GM18505 (cell line): ENCODE measurements at regions not wholly inside any gene's neighbourhood (a gene's known extent, or its start where the extent isn't known, plus 50 kb on each side); places are given as distances from the start of the nearest gene placed in this dataset.
"Not testable (repeated sequence)": the region's sequence is repeated elsewhere in the genome, so short reads cannot be mapped to it uniquely, and the experiment has no call there.

Source experiments
- ATAC-seq: cut with Tn5 transposase; IDR thresholded peaks from one replicate; pipeline ENCODE4 v1.9.1; 2021; ENCODE audit not compliant: unreplicated experiment
- POLR2A ChIP-seq: IDR thresholded peaks from 4 replicates; pipeline ENCODE4 v1.6.1; 2011; ENCODE audit warnings: borderline replicate concordance; ENCODE audit not compliant: insufficient read depth, insufficient read length; ENCODE audit errors: extremely low read depth

DNA sequence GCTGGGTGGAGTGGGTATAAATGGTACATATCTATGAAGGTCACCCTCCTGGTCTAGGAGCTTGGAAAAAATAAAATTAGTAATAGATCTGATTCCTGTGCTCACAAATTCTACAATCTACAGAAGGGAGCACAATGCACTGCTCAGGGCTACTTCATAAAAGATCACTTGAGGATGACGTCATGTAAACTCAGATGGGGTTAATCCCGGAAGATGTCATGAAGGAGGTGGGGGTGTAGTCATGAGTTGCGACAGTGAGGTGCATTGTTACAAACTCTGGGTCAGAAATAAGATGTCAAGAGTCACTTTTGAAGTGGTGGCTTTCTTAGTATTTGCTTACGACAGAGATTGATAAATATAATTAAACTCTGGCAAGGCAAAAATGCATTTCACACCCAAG is 68.2 kb downstream of the LHX9 start:
- ATAC-seq: no peak
- no peak for TF ChIP-seq POLR2A

GRCh38 chr1:197986817-197987216 is 69.6 kb downstream of the LHX9 start:
- no peak for TF ChIP-seq POLR2A
- ATAC-seq: no peak

- ATAC-seq: no peak
- TF ChIP-seq POLR2A: no peak
These were observed 70.1 kb downstream of the LHX9 start for GRCh38 chr1:197987294-197987693.

GRCh38 chr1:197988581-197988980 is 71.4 kb downstream of the LHX9 start:
- ATAC-seq: not testable (repeated sequence)

GRCh38 chr1:197989058-197989457 is 71.9 kb downstream of the LHX9 start:
- no peak for TF ChIP-seq POLR2A
- ATAC-seq: no peak

DNA sequence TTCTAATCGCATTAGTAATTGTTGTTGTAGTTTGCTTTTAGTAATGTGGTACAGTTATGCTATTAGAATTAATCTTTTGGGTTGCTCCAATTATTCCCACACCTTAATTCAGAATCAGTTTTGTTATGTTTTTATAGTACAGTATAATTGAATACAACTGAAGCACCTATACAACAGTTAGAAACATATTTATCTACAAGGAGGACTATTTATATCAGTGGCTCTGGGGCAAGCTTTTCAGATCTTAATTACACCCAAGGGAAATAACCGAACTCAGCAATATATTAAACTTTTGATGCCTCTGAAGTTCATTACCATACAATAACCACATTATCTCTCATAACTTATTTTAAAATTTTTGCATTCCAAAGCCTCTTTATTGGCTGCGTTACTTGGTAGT is 74.4 kb downstream of the LHX9 start:
- no peak for ATAC-seq

GRCh38 chr1:197994907-197995407 is 77.8 kb downstream of the LHX9 start:
- no peak for TF ChIP-seq POLR2A
- no peak for ATAC-seq

More for the DNA sequence above, 74.4 kb downstream of the LHX9 start:
- no peak for TF ChIP-seq POLR2A

DNA sequence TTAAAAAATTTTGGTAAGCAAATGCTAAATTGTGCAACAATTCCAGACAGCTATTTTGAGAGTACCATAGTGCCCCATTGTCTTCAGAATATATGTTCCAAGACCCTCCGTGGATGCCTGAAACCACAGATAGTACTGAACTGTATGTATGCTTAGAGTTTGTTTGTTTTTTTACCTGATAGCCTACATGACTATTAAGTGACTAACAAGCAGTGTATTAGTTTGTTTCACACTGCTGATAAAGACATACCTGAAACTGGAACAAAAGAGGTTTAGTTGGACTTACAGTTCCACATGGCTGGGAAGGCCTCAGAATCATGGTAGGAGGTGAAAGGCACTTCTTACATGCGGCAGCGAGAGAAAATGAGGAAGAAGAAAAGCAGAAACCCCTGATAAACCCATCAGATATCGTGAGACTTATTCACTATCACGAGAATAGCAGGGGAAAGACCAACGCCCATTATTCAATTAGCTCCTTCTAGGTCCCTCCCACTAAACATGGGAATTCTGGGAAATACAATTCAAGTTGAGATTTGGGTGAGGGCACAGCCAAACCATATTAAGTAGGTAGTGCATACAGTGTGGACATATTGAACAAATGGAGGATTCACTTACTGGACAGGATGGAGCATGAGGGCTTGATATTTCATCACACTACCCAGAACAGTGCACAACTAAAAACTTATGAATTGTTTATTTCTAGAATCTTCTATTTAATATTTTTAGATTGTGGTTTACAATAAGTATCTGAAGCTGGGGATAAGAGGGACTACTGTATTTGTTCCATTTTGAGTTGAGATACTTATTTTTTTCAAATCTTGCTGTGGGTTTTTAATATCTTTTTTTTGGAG is 78.5 kb downstream of the LHX9 start:
- TF ChIP-seq POLR2A: no peak

DNA sequence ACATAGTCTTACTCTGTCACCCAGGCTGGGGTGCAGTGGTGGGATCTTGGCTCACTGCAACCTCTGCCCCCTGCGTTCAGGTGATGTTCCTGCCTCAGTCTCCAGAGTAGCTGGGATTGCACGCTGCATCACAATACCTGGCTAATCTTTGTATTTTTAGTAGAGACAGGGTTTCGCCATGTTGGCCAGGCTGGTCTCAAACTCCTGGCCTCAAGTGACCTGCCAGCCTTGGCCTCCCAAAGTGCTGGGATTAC is 79.0 kb downstream of the LHX9 start:
- not testable (repeated sequence) for ATAC-seq

More for the DNA sequence above, 78.5 kb downstream of the LHX9 start:
- no peak for ATAC-seq

DNA sequence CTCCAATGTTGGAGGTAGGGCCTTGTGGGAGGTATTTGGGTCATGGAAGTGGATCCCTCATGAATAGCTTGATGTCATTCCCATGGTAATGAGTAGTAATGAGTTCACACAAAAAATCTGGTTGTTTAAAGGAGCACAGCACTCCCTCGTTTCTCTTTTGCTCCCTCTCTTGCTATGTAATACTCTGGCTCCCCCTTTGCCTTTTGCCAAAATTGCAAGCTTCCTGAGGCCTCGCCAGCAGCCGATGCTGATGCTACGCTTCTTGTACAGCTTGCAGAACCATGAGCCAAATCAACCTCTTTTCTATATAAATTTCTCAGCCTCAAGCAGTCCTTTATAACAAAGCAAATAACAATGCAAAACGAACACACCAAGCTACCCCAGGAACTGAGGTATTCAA is 80.9 kb downstream of the LHX9 start:
- TF ChIP-seq POLR2A: no peak
- ATAC-seq: no peak

- no peak for TF ChIP-seq POLR2A
- no peak for ATAC-seq
These were observed 84.7 kb downstream of the LHX9 start for GRCh38 chr1:198001776-198002408.

DNA sequence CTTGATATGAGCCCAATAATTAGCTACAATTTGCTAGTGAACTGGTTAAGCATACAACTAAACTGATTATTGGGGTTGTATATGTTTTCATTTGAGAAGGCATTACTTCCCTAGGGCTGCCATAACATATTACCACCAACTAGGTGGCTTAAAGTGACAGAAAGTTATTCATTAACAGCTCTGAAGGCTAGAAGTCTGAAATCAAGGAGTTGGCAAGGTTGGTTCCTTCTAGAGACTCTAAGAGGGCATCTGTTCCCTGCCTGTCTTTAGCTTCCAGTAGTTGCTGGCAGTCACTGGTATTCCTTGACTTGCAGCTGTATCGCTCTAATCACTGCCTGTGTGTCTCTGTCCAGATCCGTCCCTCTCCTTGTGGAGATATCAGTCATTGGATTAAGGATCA is 86.3 kb downstream of the LHX9 start:
- TF ChIP-seq POLR2A: no peak
- no peak for ATAC-seq

DNA sequence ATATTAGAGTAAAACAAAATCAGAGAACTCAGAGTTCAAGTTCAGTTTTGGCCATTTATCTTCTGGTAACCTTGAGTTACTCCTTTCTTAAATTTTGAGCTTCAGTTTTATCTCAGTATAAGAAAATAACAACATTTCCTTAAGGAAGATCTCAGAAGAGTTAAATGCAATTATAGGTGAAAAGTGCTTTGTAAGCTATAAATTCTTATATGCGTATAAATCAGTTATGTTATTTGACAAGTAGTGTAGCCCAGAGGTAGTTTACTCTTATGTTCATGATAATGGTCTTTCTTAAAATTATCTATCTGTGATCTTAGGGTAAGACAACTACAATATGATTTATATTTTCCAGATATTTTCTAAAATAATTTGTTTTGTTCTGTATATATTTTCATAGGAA is 89.8 kb downstream of the LHX9 start:
- no peak for ATAC-seq
- no peak for TF ChIP-seq POLR2A
